WTC11 (cell line): ENCODE measurements at regions not wholly inside any gene's neighbourhood (a gene's known extent, or its start where the extent isn't known, plus 50 kb on each side); places are given as distances from the start of the nearest gene placed in this dataset.

Experiments used
- ATAC-seq: fragments of 200-7000 bp; cut with Tn5 transposase; 2 replicates; pipeline ENCODE4 v1.10.0; 2021; ENCODE audit warnings: mild to moderate bottlenecking, moderate library complexity
- CTCF ChIA-PET: fragments of 300-600 bp; sonication (Branson Sonifier 250); formaldehyde crosslinking; loops from one replicate; lab custom pipeline; 2021; ENCODE audit warnings: antibody characterized with exemption; lab: Charles Lee
- POLR2A ChIA-PET: fragments of 350-600 bp; sonication (Branson Sonifier 250); formaldehyde crosslinking; loops from one replicate; lab custom pipeline; 2021; ENCODE audit warnings: antibody characterized with exemption; lab: Charles Lee
- DNase-seq: peaks from one replicate; pipeline ENCODE4 v3.0.0; 2021; ENCODE audit warnings: low spot score
- H3K27ac Mint-ChIP-seq: 2 replicates; pipeline ENCODE4 v1.8.0; 2021; ENCODE audit warnings: mixed read lengths
- H3K27me3 Mint-ChIP-seq: 2 replicates; pipeline ENCODE4 v1.8.0; 2021; ENCODE audit warnings: low read depth, mild to moderate bottlenecking, moderate library complexity, mixed read lengths
- H3K36me3 Mint-ChIP-seq: 2 replicates; pipeline ENCODE4 v1.8.0; 2021; ENCODE audit warnings: mixed read lengths
- H3K4me1 Mint-ChIP-seq: 2 replicates; pipeline ENCODE4 v1.8.0; 2022; ENCODE audit warnings: mixed read lengths
- H3K4me3 Mint-ChIP-seq: 2 replicates; pipeline ENCODE4 v1.8.0; 2021; ENCODE audit warnings: mild to moderate bottlenecking, moderate library complexity, mixed read lengths
- H3K9me3 Mint-ChIP-seq: 2 replicates; pipeline ENCODE4 v1.8.0; 2021; ENCODE audit warnings: mixed read lengths
- CBFB ChIP-seq: sonication (generic); formaldehyde crosslinking; IDR thresholded peaks from 2 replicates; pipeline ENCODE4 v1.8.1; 2022; ENCODE audit warnings: mild to moderate bottlenecking, low read depth, missing genetic modification reagents
- CREB1 ChIP-seq: sonication (generic); formaldehyde crosslinking; IDR thresholded peaks from 2 replicates; pipeline ENCODE4 v1.8.0; 2023; ENCODE audit warnings: mild to moderate bottlenecking, missing genetic modification reagents
- CTCF ChIP-seq: fragments of 200-600 bp; IDR thresholded peaks from 2 replicates; pipeline ENCODE4 v1.8.0; 2022; ENCODE audit warnings: antibody characterized with exemption
- ELF4 ChIP-seq: sonication (generic); formaldehyde crosslinking; IDR thresholded peaks from 2 replicates; pipeline ENCODE4 v1.8.1; 2022; ENCODE audit warnings: low read depth, mild to moderate bottlenecking, moderate library complexity, missing genetic modification reagents
- EMX1 ChIP-seq: fragments of 250-450 bp; sonication (Bioruptor Pico); IDR thresholded peaks from 2 replicates; pipeline ENCODE4 v1.8.0; 2021; ENCODE audit warnings: mild to moderate bottlenecking
- ESRRA ChIP-seq: sonication (generic); formaldehyde crosslinking; IDR thresholded peaks from 2 replicates; pipeline ENCODE4 v1.8.1; 2022; ENCODE audit warnings: mild to moderate bottlenecking, missing genetic modification reagents, borderline replicate concordance
- GABPB1 ChIP-seq: sonication (generic); formaldehyde crosslinking; IDR thresholded peaks from 2 replicates; pipeline ENCODE4 v1.8.1; 2023; ENCODE audit warnings: mild to moderate bottlenecking, missing genetic modification reagents
- MYBL2 ChIP-seq: sonication (generic); formaldehyde crosslinking; IDR thresholded peaks from 2 replicates; pipeline ENCODE4 v1.8.1; 2023; ENCODE audit warnings: mild to moderate bottlenecking, moderate library complexity, missing genetic modification reagents
- TEAD1 ChIP-seq: sonication (generic); formaldehyde crosslinking; IDR thresholded peaks from 2 replicates; pipeline ENCODE4 v1.8.0; 2022; ENCODE audit warnings: mild to moderate bottlenecking, missing genetic modification reagents
- TP53 ChIP-seq: sonication (generic); formaldehyde crosslinking; IDR thresholded peaks from 2 replicates; pipeline ENCODE4 v1.8.1; 2023; ENCODE audit warnings: mild to moderate bottlenecking, missing genetic modification reagents
- USF1 ChIP-seq: sonication (generic); formaldehyde crosslinking; IDR thresholded peaks from 2 replicates; pipeline ENCODE4 v1.8.0; 2022; ENCODE audit warnings: mild to moderate bottlenecking, missing genetic modification reagents
- ZBTB21 ChIP-seq: sonication (generic); formaldehyde crosslinking; IDR thresholded peaks from 2 replicates; pipeline ENCODE4 v1.8.1; 2023; ENCODE audit warnings: mild to moderate bottlenecking, missing genetic modification reagents, borderline replicate concordance
- ZNF121 ChIP-seq: sonication (generic); formaldehyde crosslinking; IDR thresholded peaks from 2 replicates; pipeline ENCODE4 v1.8.0; 2023; ENCODE audit warnings: missing genetic modification reagents
- ZNF138 ChIP-seq: sonication (generic); formaldehyde crosslinking; conservative IDR thresholded peaks from 2 replicates; pipeline ENCODE4 v1.8.1; 2022; ENCODE audit warnings: mild to moderate bottlenecking, moderate library complexity, missing genetic modification reagents
- ZNF232 ChIP-seq: sonication (generic); formaldehyde crosslinking; IDR thresholded peaks from 2 replicates; pipeline ENCODE4 v1.8.0; 2022; ENCODE audit warnings: mild to moderate bottlenecking, missing genetic modification reagents
- ZNF317 ChIP-seq: sonication (generic); formaldehyde crosslinking; IDR thresholded peaks from 2 replicates; pipeline ENCODE4 v1.8.1; 2023; ENCODE audit warnings: low read depth, mild to moderate bottlenecking, moderate library complexity, missing genetic modification reagents, borderline replicate concordance
- ZNF396 ChIP-seq: fragments of 250-450 bp; sonication (Bioruptor Pico); IDR thresholded peaks from 2 replicates; pipeline ENCODE4 v1.8.0; 2021; ENCODE audit warnings: mild to moderate bottlenecking, moderate library complexity, borderline replicate concordance
- ZNF423 ChIP-seq: fragments of 250-450 bp; sonication (Bioruptor Pico); IDR thresholded peaks from 2 replicates; pipeline ENCODE4 v2.1.2; 2022; ENCODE audit warnings: mild to moderate bottlenecking, moderate library complexity
- TF ChIP-seq, protein P1 (sequence below): sonication (generic); formaldehyde crosslinking; IDR thresholded peaks from 2 replicates; pipeline ENCODE4 v1.8.1; 2022; ENCODE audit warnings: mild to moderate bottlenecking, moderate library complexity, missing genetic modification reagents
- TF ChIP-seq, protein P2 (sequence below): sonication (generic); formaldehyde crosslinking; IDR thresholded peaks from 2 replicates; pipeline ENCODE4 v1.8.0; 2023; ENCODE audit warnings: missing genetic modification reagents
- TF ChIP-seq, protein P3 (sequence below): fragments of 250-450 bp; sonication (Bioruptor Pico); IDR thresholded peaks from 2 replicates; pipeline ENCODE4 v1.8.0; 2021; ENCODE audit warnings: mild to moderate bottlenecking
- TF ChIP-seq, protein P4 (sequence below): sonication (generic); formaldehyde crosslinking; IDR thresholded peaks from 2 replicates; pipeline ENCODE4 v1.8.1; 2023; ENCODE audit warnings: mild to moderate bottlenecking, missing genetic modification reagents, moderate library complexity
- TF ChIP-seq, protein P5 (sequence below): fragments of 250-450 bp; sonication (Bioruptor Pico); IDR thresholded peaks from 2 replicates; pipeline ENCODE4 v1.9.0; 2021; ENCODE audit warnings: mild to moderate bottlenecking, borderline replicate concordance

DNA sequence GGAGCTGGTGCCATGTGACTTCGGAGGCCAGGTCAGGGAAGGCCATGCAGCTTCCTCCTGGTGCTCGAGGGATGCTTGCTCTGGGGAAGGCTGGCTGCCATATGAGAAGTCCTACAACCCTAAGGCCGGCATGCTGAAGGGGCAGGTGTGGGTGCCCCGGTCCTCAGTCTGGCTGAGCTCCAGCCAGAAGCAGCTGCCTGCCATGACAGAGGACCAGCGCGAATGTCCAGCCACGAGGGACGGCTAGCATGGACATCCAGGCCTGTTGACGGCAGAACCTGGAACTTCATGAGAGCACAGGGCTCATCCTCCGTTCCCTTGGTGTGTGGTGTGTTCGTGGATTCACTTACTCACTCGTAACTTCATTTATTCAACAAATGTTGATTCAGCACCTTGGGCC is 140.6 kb downstream of the IRF8 start:
- ChIA-PET POLR2A (no interaction called here), CTCF (interaction anchor here (1.0 to 1.8 kb wide), 3 partner anchors 9 to 218 kb away, joined by 3 to 6 read pairs (median 3); no protein-coding TSS in a partner anchor)
- Mint-ChIP-seq H3K4me3 (no peak overlapping the region), H3K27ac (no peak overlapping the region), H3K9me3 (peaks cover 4% of the 10 kb centered on the region), H3K36me3 (no peaks in the 10 kb centered on the region), H3K27me3 (no peaks in the 10 kb centered on the region), H3K4me1 (peaks cover 5% of the 10 kb centered on the region; the same call in 1 of the 2 replicates)
- no peak for TF ChIP-seq ZNF138 (CRISPR knock-in tag)
- TF ChIP-seq ZNF396 (CRISPR knock-in tag): no peak
- TF ChIP-seq, protein P1, sequence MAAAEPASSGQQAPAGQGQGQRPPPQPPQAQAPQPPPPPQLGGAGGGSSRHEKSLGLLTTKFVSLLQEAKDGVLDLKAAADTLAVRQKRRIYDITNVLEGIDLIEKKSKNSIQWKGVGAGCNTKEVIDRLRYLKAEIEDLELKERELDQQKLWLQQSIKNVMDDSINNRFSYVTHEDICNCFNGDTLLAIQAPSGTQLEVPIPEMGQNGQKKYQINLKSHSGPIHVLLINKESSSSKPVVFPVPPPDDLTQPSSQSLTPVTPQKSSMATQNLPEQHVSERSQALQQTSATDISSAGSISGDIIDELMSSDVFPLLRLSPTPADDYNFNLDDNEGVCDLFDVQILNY: no peak
- TF ChIP-seq TP53 (CRISPR knock-in tag): no peak
- TF ChIP-seq ZNF423: no peak
- no peak for TF ChIP-seq CTCF
- TF ChIP-seq, protein P2, sequence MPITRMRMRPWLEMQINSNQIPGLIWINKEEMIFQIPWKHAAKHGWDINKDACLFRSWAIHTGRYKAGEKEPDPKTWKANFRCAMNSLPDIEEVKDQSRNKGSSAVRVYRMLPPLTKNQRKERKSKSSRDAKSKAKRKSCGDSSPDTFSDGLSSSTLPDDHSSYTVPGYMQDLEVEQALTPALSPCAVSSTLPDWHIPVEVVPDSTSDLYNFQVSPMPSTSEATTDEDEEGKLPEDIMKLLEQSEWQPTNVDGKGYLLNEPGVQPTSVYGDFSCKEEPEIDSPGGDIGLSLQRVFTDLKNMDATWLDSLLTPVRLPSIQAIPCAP (CRISPR knock-in tag): no peak
- TF ChIP-seq, protein P3, sequence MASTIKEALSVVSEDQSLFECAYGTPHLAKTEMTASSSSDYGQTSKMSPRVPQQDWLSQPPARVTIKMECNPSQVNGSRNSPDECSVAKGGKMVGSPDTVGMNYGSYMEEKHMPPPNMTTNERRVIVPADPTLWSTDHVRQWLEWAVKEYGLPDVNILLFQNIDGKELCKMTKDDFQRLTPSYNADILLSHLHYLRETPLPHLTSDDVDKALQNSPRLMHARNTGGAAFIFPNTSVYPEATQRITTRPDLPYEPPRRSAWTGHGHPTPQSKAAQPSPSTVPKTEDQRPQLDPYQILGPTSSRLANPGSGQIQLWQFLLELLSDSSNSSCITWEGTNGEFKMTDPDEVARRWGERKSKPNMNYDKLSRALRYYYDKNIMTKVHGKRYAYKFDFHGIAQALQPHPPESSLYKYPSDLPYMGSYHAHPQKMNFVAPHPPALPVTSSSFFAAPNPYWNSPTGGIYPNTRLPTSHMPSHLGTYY (CRISPR knock-in tag): no peak
- TF ChIP-seq ELF4 (CRISPR knock-in tag): no peak
- TF ChIP-seq, protein P4, sequence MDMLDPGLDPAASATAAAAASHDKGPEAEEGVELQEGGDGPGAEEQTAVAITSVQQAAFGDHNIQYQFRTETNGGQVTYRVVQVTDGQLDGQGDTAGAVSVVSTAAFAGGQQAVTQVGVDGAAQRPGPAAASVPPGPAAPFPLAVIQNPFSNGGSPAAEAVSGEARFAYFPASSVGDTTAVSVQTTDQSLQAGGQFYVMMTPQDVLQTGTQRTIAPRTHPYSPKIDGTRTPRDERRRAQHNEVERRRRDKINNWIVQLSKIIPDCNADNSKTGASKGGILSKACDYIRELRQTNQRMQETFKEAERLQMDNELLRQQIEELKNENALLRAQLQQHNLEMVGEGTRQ: no peak
- no peak for TF ChIP-seq ESRRA (CRISPR knock-in tag)
- no peak for TF ChIP-seq EMX1
- TF ChIP-seq CBFB (CRISPR knock-in tag): no peak
- no peak for TF ChIP-seq ZNF317 (CRISPR knock-in tag)
- DNase-seq (no peak), ATAC-seq (no peak)

GRCh38 chr16:86040496-86040895 is 141.5 kb downstream of the IRF8 start:
- Mint-ChIP-seq H3K9me3 (no peaks in the 10 kb centered on the region), H3K4me1 (no peaks in the 10 kb centered on the region), H3K27ac (no peak overlapping the region), H3K36me3 (no peaks in the 10 kb centered on the region), H3K27me3 (no peaks in the 10 kb centered on the region), H3K4me3 (no peak overlapping the region)
- TF ChIP-seq EMX1: no peak
- no peak for TF ChIP-seq ZNF232
- no peak for TF ChIP-seq ZBTB21
- TF ChIP-seq ZNF121 (CRISPR knock-in tag): no peak
- TF ChIP-seq MYBL2: no peak
- DNase-seq: no peak
- ChIA-PET POLR2A (no interaction called here), CTCF (interaction anchor here (1.0 to 1.5 kb wide), 4 partner anchors 21 to 411 kb away, joined by 4 to 7 read pairs (median 4); no protein-coding TSS in a partner anchor)
- no peak for ATAC-seq

DNA sequence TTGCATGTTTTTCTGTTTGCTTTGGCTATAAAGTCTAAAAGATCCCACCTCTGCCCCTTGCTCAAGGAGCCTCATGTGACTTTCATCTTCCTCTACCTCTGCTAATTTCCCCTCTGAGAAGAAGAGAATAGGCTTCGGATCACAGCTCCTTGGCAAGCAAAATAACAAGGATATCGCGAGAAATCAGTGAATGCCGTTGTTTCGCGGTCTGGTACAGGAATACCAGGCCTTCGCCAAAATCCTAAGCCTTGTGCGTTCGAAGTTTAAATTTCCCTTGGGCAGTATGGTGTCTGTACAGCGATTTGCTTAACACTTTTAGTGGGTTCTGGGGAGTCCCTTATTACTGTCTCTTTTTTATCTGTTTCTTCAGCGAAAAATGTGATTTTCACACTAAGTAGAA is 142.3 kb downstream of the IRF8 start:
- H3K27me3 Mint-ChIP-seq: no peaks in the 10 kb centered on the region; the same call in 1 of the 2 replicates
- H3K27ac Mint-ChIP-seq: no peak overlapping the region
- ATAC-seq: no peak
- TF ChIP-seq CREB1 (CRISPR knock-in tag) (no peak), TEAD1 (CRISPR knock-in tag) (no peak), USF1 (CRISPR knock-in tag) (no peak), GABPB1 (CRISPR knock-in tag) (no peak)
- TF ChIP-seq, protein P5, sequence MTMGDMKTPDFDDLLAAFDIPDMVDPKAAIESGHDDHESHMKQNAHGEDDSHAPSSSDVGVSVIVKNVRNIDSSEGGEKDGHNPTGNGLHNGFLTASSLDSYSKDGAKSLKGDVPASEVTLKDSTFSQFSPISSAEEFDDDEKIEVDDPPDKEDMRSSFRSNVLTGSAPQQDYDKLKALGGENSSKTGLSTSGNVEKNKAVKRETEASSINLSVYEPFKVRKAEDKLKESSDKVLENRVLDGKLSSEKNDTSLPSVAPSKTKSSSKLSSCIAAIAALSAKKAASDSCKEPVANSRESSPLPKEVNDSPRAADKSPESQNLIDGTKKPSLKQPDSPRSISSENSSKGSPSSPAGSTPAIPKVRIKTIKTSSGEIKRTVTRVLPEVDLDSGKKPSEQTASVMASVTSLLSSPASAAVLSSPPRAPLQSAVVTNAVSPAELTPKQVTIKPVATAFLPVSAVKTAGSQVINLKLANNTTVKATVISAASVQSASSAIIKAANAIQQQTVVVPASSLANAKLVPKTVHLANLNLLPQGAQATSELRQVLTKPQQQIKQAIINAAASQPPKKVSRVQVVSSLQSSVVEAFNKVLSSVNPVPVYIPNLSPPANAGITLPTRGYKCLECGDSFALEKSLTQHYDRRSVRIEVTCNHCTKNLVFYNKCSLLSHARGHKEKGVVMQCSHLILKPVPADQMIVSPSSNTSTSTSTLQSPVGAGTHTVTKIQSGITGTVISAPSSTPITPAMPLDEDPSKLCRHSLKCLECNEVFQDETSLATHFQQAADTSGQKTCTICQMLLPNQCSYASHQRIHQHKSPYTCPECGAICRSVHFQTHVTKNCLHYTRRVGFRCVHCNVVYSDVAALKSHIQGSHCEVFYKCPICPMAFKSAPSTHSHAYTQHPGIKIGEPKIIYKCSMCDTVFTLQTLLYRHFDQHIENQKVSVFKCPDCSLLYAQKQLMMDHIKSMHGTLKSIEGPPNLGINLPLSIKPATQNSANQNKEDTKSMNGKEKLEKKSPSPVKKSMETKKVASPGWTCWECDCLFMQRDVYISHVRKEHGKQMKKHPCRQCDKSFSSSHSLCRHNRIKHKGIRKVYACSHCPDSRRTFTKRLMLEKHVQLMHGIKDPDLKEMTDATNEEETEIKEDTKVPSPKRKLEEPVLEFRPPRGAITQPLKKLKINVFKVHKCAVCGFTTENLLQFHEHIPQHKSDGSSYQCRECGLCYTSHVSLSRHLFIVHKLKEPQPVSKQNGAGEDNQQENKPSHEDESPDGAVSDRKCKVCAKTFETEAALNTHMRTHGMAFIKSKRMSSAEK (CRISPR knock-in tag): no peak
- TF ChIP-seq, all 79 proteins: peak for 0
- ChIA-PET POLR2A (no interaction called here), CTCF (interaction anchor here (1.0 to 1.5 kb wide), 4 partner anchors 22 to 411 kb away, joined by 4 to 7 read pairs (median 4); no protein-coding TSS in a partner anchor)
- Mint-ChIP-seq H3K9me3 (no peaks in the 10 kb centered on the region), H3K4me1 (peaks cover 1% of the 10 kb centered on the region; the same call in 1 of the 2 replicates), H3K4me3 (no peak overlapping the region), H3K36me3 (no peaks in the 10 kb centered on the region)
- DNase-seq: no peak
